ENCODE measurements at regions not wholly inside any gene's neighbourhood (a gene's known extent, or its start where the extent isn't known, plus 50 kb on each side); places are given as distances from the start of the nearest gene placed in this dataset.

- no peak for TF ChIP-seq EP300 (IDR thresholded peaks at IDR 0.05; ENCODE audit: borderline replicate concordance in 1 of 2, low read depth in 2 of 2, low read length in 2 of 2)
Observed at GRCh38 chr2:103818176-103818575, 1035.7 kb upstream of the POU3F3 start (continued).

Measured in H1 (cell line).